ENCODE measurements at regions not wholly inside any gene's neighbourhood (a gene's known extent, or its start where the extent isn't known, plus 50 kb on each side); places are given as distances from the start of the nearest gene placed in this dataset.

- TF ChIP-seq, protein P1, sequence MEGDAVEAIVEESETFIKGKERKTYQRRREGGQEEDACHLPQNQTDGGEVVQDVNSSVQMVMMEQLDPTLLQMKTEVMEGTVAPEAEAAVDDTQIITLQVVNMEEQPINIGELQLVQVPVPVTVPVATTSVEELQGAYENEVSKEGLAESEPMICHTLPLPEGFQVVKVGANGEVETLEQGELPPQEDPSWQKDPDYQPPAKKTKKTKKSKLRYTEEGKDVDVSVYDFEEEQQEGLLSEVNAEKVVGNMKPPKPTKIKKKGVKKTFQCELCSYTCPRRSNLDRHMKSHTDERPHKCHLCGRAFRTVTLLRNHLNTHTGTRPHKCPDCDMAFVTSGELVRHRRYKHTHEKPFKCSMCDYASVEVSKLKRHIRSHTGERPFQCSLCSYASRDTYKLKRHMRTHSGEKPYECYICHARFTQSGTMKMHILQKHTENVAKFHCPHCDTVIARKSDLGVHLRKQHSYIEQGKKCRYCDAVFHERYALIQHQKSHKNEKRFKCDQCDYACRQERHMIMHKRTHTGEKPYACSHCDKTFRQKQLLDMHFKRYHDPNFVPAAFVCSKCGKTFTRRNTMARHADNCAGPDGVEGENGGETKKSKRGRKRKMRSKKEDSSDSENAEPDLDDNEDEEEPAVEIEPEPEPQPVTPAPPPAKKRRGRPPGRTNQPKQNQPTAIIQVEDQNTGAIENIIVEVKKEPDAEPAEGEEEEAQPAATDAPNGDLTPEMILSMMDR (conservative IDR thresholded peaks at IDR 0.05; ENCODE audit: low read depth, low read length) = no peak
- no peak for TF ChIP-seq EZH2 (IDR thresholded peaks at IDR 0.05; ENCODE audit: borderline replicate concordance, low read depth, low read length, poor library complexity, severe bottlenecking)
Observed at GRCh38 chr4:59058543-59058942, 1948.4 kb upstream of the IGFBP7 start.
